ENCODE measurements at regions not wholly inside any gene's neighbourhood (a gene's known extent, or its start where the extent isn't known, plus 50 kb on each side); places are given as distances from the start of the nearest gene placed in this dataset.
"Not testable (repeated sequence)": the region's sequence is repeated elsewhere in the genome, so short reads cannot be mapped to it uniquely, and the experiment has no call there.

- H3K27ac ChIP-seq = no peak overlapping the region
- TF ChIP-seq CTCF (conservative IDR thresholded peaks at IDR 0.05) = no peak
These were observed 146.5 kb upstream of the C1GALT1 start for GRCh38 chr7:7035851-7036250.

- not testable (repeated sequence) for H3K27ac ChIP-seq
These were observed 140.0 kb upstream of the C1GALT1 start for GRCh38 chr7:7042286-7042893.

- H3K27ac ChIP-seq = no peak overlapping the region
- TF ChIP-seq CTCF (conservative IDR thresholded peaks at IDR 0.05) = no peak
These were observed 137.5 kb upstream of the C1GALT1 start for GRCh38 chr7:7044806-7045205.

- TF ChIP-seq CTCF (conservative IDR thresholded peaks at IDR 0.05) = no peak
- no peak overlapping the region for H3K27ac ChIP-seq
These were observed 134.1 kb upstream of the C1GALT1 start for GRCh38 chr7:7048213-7048612.

GRCh38 chr7:7051206-7051877 is 131.0 kb upstream of the C1GALT1 start:
- H3K27ac ChIP-seq = no peak overlapping the region
- TF ChIP-seq CTCF (conservative IDR thresholded peaks at IDR 0.05) = no peak

GRCh38 chr7:7054252-7054830 is 128.0 kb upstream of the C1GALT1 start:
- TF ChIP-seq CTCF (conservative IDR thresholded peaks at IDR 0.05) = no peak
- H3K27ac ChIP-seq = no peak overlapping the region

GRCh38 chr7:7060828-7061599 is 121.3 kb upstream of the C1GALT1 start:
- TF ChIP-seq CTCF (conservative IDR thresholded peaks at IDR 0.05) = no peak
- H3K27ac ChIP-seq = no peak overlapping the region
